GM12878 (cell line): ENCODE measurements at regions not wholly inside any gene's neighbourhood (a gene's known extent, or its start where the extent isn't known, plus 50 kb on each side); places are given as distances from the start of the nearest gene placed in this dataset.

Source experiments
- BMI1 ChIP-seq: fragments of 450-650 bp; IDR thresholded peaks from 2 replicates; pipeline ENCODE4 v1.6.1; 2016; ENCODE audit warnings: mild to moderate bottlenecking, moderate library complexity, borderline replicate concordance
- CHD1 ChIP-seq: IDR thresholded peaks from 2 replicates; pipeline ENCODE4 v1.6.1; 2012; ENCODE audit warnings: low read depth, low read length, improper control_type of control experiment
- ESRRA ChIP-seq: IDR thresholded peaks from 2 replicates; pipeline ENCODE4 v1.6.1; 2012; ENCODE audit warnings: mild to moderate bottlenecking, low read length, improper control_type of control experiment
- GATAD2B ChIP-seq: fragments of 450-650 bp; conservative IDR thresholded peaks from 2 replicates; pipeline ENCODE4 v1.6.1; 2017; ENCODE audit warnings: low read depth, mild to moderate bottlenecking, moderate library complexity
- HDAC6 ChIP-seq: fragments of 200-600 bp; sonication (generic); IDR thresholded peaks from one replicate; pipeline ENCODE4 v1.8.0; 2017; ENCODE audit warnings: antibody characterized with exemption; ENCODE audit not compliant: unreplicated experiment
- ZNF384 ChIP-seq: IDR thresholded peaks from 2 replicates; pipeline ENCODE4 v1.6.1; 2012; ENCODE audit warnings: low read depth, mild to moderate bottlenecking, low read length, improper control_type of control experiment, borderline replicate concordance
- ZNF622 ChIP-seq: fragments of 450-650 bp; IDR thresholded peaks from 2 replicates; pipeline ENCODE4 v1.6.1; 2017; ENCODE audit warnings: mild to moderate bottlenecking, inconsistent platforms
- TF ChIP-seq, protein P1 (sequence below): IDR thresholded peaks from 2 replicates; pipeline ENCODE4 v1.6.1; 2011; ENCODE audit warnings: low read depth, low read length, improper control_type of control experiment, borderline replicate concordance
- TF ChIP-seq, protein P2 (sequence below): fragments of 450-650 bp; IDR thresholded peaks from 2 replicates; pipeline ENCODE4 v1.6.1; 2017; ENCODE audit warnings: mild to moderate bottlenecking, moderate library complexity
- TF ChIP-seq, protein P3 (sequence below): IDR thresholded peaks from 2 replicates; pipeline ENCODE4 v1.6.1; 2011; ENCODE audit warnings: borderline replicate concordance, low read depth, mild to moderate bottlenecking, moderate library complexity, low read length; ENCODE audit not compliant: insufficient read depth, poor library complexity, severe bottlenecking

DNA sequence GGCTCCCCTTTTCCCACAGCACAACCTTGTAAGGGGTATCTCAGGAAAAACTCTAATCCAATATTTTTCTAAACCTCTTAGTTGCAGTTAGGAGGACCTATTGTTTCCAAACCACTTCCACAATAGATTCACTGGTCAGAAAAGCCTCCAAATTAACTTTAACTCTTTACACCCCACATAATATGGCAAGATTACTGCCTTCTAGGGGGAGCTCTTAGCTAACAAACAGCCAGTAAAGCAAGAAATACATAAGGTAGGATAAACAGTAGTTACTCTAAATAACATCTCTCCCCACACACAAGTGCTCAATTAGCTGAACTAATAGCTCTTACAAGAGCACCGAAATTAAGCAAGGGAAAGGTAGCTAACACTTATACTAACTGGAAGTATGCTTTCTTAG is 192.1 kb upstream of the KIF2B start (continued):
- TF ChIP-seq, protein P1, sequence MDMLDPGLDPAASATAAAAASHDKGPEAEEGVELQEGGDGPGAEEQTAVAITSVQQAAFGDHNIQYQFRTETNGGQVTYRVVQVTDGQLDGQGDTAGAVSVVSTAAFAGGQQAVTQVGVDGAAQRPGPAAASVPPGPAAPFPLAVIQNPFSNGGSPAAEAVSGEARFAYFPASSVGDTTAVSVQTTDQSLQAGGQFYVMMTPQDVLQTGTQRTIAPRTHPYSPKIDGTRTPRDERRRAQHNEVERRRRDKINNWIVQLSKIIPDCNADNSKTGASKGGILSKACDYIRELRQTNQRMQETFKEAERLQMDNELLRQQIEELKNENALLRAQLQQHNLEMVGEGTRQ, result no peak
- TF ChIP-seq, protein P2, sequence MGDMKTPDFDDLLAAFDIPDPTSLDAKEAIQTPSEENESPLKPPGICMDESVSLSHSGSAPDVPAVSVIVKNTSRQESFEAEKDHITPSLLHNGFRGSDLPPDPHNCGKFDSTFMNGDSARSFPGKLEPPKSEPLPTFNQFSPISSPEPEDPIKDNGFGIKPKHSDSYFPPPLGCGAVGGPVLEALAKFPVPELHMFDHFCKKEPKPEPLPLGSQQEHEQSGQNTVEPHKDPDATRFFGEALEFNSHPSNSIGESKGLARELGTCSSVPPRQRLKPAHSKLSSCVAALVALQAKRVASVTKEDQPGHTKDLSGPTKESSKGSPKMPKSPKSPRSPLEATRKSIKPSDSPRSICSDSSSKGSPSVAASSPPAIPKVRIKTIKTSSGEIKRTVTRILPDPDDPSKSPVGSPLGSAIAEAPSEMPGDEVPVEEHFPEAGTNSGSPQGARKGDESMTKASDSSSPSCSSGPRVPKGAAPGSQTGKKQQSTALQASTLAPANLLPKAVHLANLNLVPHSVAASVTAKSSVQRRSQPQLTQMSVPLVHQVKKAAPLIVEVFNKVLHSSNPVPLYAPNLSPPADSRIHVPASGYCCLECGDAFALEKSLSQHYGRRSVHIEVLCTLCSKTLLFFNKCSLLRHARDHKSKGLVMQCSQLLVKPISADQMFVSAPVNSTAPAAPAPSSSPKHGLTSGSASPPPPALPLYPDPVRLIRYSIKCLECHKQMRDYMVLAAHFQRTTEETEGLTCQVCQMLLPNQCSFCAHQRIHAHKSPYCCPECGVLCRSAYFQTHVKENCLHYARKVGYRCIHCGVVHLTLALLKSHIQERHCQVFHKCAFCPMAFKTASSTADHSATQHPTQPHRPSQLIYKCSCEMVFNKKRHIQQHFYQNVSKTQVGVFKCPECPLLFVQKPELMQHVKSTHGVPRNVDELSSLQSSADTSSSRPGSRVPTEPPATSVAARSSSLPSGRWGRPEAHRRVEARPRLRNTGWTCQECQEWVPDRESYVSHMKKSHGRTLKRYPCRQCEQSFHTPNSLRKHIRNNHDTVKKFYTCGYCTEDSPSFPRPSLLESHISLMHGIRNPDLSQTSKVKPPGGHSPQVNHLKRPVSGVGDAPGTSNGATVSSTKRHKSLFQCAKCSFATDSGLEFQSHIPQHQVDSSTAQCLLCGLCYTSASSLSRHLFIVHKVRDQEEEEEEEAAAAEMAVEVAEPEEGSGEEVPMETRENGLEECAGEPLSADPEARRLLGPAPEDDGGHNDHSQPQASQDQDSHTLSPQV, result no peak
- TF ChIP-seq HDAC6, result no peak
- no peak for TF ChIP-seq ZNF622
- no peak for TF ChIP-seq ZNF384
- no peak for TF ChIP-seq ESRRA
- no peak for TF ChIP-seq BMI1
- TF ChIP-seq CHD1, result no peak
- TF ChIP-seq, protein P3, sequence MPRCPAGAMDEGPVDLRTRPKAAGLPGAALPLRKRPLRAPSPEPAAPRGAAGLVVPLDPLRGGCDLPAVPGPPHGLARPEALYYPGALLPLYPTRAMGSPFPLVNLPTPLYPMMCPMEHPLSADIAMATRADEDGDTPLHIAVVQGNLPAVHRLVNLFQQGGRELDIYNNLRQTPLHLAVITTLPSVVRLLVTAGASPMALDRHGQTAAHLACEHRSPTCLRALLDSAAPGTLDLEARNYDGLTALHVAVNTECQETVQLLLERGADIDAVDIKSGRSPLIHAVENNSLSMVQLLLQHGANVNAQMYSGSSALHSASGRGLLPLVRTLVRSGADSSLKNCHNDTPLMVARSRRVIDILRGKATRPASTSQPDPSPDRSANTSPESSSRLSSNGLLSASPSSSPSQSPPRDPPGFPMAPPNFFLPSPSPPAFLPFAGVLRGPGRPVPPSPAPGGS, result no peak
- no peak for TF ChIP-seq GATAD2B
